GM12892 (cell line): ENCODE measurements at regions not wholly inside any gene's neighbourhood (a gene's known extent, or its start where the extent isn't known, plus 50 kb on each side); places are given as distances from the start of the nearest gene placed in this dataset.

Source experiments
- POLR2A ChIP-seq: IDR thresholded peaks from 2 replicates; pipeline ENCODE4 v1.6.1; 2011; ENCODE audit warnings: low read depth, low read length, control low read depth
- POLR2AphosphoS5 ChIP-seq: IDR thresholded peaks from 2 replicates; pipeline ENCODE4 v1.6.1; 2011; ENCODE audit warnings: low read depth, low read length, control low read depth

DNA sequence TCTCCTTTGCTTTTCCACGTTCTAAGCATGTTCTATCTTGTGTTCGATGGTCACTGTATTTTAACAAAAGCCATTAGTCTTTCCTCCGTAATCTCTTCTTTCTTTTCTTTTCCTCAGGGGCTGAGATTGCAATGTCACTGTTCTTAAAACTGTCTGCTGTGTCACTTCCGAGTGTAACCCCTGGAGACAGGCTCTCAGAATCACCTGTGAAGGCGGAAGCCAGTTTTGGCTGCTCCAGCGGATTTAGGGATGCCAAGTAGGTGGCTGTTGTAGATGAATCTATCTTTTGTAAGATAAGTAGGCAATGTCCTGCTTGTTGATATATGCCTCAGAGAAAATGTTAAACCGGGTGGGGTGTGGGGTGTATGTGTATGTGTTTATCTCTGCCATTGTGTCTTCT lies 94.7 kb upstream of the L3MBTL4 start:
- TF ChIP-seq POLR2A: no peak
- TF ChIP-seq POLR2AphosphoS5: no peak
